Pancreas (tissue), 10 donors: ENCODE measurements at regions not wholly inside any gene's neighbourhood (a gene's known extent, or its start where the extent isn't known, plus 50 kb on each side); places are given as distances from the start of the nearest gene placed in this dataset.

ENCODE experiments used
- ATAC-seq, 4 donors: fragments of 200-7000 bp; cut with Tn5 transposase; one replicate each; pipeline versions ENCODE4 v1.8.0 to v1.9.1; 2020; ENCODE audit warnings: mild to moderate bottlenecking in 4 of 4, moderate library complexity in 4 of 4
- DNase-seq, 6 donors: peaks; one replicate each; pipeline ENCODE4 v3.0.0-alpha.2; 2020
- FAIRE-seq: peaks from 2 replicates; lab custom pipeline; 2012; peaks lifted over from hg19 to GRCh38; lab: Jason Lieb, UNC
- H3K27ac ChIP-seq, 4 donors: fragments of 200-600 bp; sonication (generic); 1 replicate in 3 of 4; 2 replicates in 1 of 4; pipeline versions ENCODE4 v1.5.0 to v1.8.0; 2020
- H3K27me3 ChIP-seq, 4 donors: fragments of 200-600 bp; one replicate each; pipeline ENCODE4 v1.8.0; 2021
- H3K36me3 ChIP-seq, 3 donors: fragments of 200-600 bp; sonication (generic) in 1 of 3; one replicate each; pipeline versions ENCODE4 v1.5.0 to v1.8.0; 2020 to 2021
- H3K4me1 ChIP-seq, 3 donors: fragments of 200-600 bp; one replicate each; pipeline ENCODE4 v1.8.0; 2021
- H3K4me3 ChIP-seq, 4 donors: fragments of 200-600 bp; sonication (generic) in 2 of 4; one replicate each; pipeline versions ENCODE4 v1.5.0 to v1.8.0; 2020 to 2021
- H3K9me3 ChIP-seq, 4 donors: fragments of 200-600 bp; one replicate each; pipeline ENCODE4 v1.8.0; 2021
- CTCF ChIP-seq, 4 donors: fragments of 200-600 bp; sonication (generic) in 3 of 4; IDR thresholded peaks; one replicate each; pipeline versions ENCODE4 v1.5.0 to v1.8.0; 2021; ENCODE audit warnings: antibody characterized with exemption in 4 of 4
- WGBS, 2 donors: extraction: QIAGEN DNeasy Blood & Tissue Kit; methylation state at CpG; one replicate each; pipeline ENCODE4 v1.1.7; 2013; 5-methylcytosine and 5-hydroxymethylcytosine counted together
- intact Hi-C, 3 donors: fragments of 100-400 bp; cut with DNase I; formaldehyde crosslinking; loops; one replicate each; pipeline versions ENCODE4 v1.11.1 to v1.14.2; 2022
- donor health status: healthy with polysubstance abuse.
- donor health status: DM: no; HTN: no; CAD: no; lungs with moderate emphysema.
- donor health status: DM: no; HTN: no; CAD: no.
- donor health status: control.
- donor health status: control.
- donor health status: Bipolar disorder and iron deficiency.
- donor health status: DM: yes; HTN: yes; CAD: no.
- donor health status: DM: no; HTN: no; CAD: no.
- donor health status: DM: no; HTN: no; CAD: no.
- donor health status: DM: yes; HTN: yes; CAD: no.

GRCh38 chr2:167493862-167494261 lies 605.6 kb downstream of the XIRP2 start:
- Histone ChIP-seq H3K27ac (no peak overlapping the region), H3K27me3 (no peaks in the 10 kb centered on the region), H3K4me1 (no peaks in the 10 kb centered on the region), H3K9me3 (no peaks in the 10 kb centered on the region), H3K4me3 (no peak overlapping the region), H3K36me3 (no peaks in the 10 kb centered on the region)
- ATAC-seq (no peak), FAIRE-seq (no peak), DNase-seq (no peak)
- no peak for TF ChIP-seq CTCF (IDR thresholded peaks at IDR 0.05)
- intact Hi-C loops: no loop called here

- Histone ChIP-seq H3K4me3 (no peak overlapping the region), H3K36me3 (no peaks in the 10 kb centered on the region), H3K27ac (no peak overlapping the region), H3K9me3 (no peaks in the 10 kb centered on the region), H3K27me3 (no peaks in the 10 kb centered on the region), H3K4me1 (no peaks in the 10 kb centered on the region)
- FAIRE-seq (no peak), ATAC-seq (no peak), DNase-seq (no peak)
- no peak for TF ChIP-seq CTCF (IDR thresholded peaks at IDR 0.05)
- intact Hi-C loops: no loop called here
Observed at GRCh38 chr2:167492486-167492885, 604.2 kb downstream of the XIRP2 start.

GRCh38 chr2:167491788-167492187 lies 603.5 kb downstream of the XIRP2 start:
- H3K27me3 ChIP-seq: no peaks in the 10 kb centered on the region
- DNase-seq (no peak), ATAC-seq (no peak), FAIRE-seq (no peak)
- no peak overlapping the region for H3K4me3 ChIP-seq
- H3K9me3 ChIP-seq: no peaks in the 10 kb centered on the region
- TF ChIP-seq CTCF (IDR thresholded peaks at IDR 0.05): no peak
- H3K36me3 ChIP-seq: no peaks in the 10 kb centered on the region
- H3K4me1 ChIP-seq: no peaks in the 10 kb centered on the region
- 89 to 92% methylated on average over 3 of the region's 3 CpGs for WGBS, 2 donors
- intact Hi-C loops: no loop called here
- no peak overlapping the region for H3K27ac ChIP-seq

- H3K9me3 ChIP-seq: no peaks in the 10 kb centered on the region
- H3K4me1 ChIP-seq: no peaks in the 10 kb centered on the region
- no peak for DNase-seq
- no peak overlapping the region for H3K27ac ChIP-seq
- intact Hi-C loops: no loop called here
- no peak for FAIRE-seq
- TF ChIP-seq CTCF (IDR thresholded peaks at IDR 0.05): no peak
- H3K27me3 ChIP-seq: no peaks in the 10 kb centered on the region
- no peaks in the 10 kb centered on the region for H3K36me3 ChIP-seq
- no peak for ATAC-seq
- H3K4me3 ChIP-seq: no peak overlapping the region
Observed at GRCh38 chr2:167490455-167490854, 602.2 kb downstream of the XIRP2 start.

- WGBS, 2 donors: 68 to 82% methylated on average over 2 of the region's 2 CpGs
- no peaks in the 10 kb centered on the region for H3K4me1 ChIP-seq
- no peak for TF ChIP-seq CTCF (IDR thresholded peaks at IDR 0.05)
- no peak overlapping the region for H3K27ac ChIP-seq
- no peaks in the 10 kb centered on the region for H3K27me3 ChIP-seq
- no peaks in the 10 kb centered on the region for H3K9me3 ChIP-seq
- H3K4me3 ChIP-seq: no peak overlapping the region
- H3K36me3 ChIP-seq: no peaks in the 10 kb centered on the region
- ATAC-seq (no peak), DNase-seq (no peak), FAIRE-seq (no peak)
- intact Hi-C loops: no loop called here
Observed at GRCh38 chr2:167489325-167489724, 601.0 kb downstream of the XIRP2 start.
